SK-N-SH treated with all-trans-retinoic acid at 6 μM for 48 hours (cell line): ENCODE measurements at regions not wholly inside any gene's neighbourhood (a gene's known extent, or its start where the extent isn't known, plus 50 kb on each side); places are given as distances from the start of the nearest gene placed in this dataset.

ENCODE experiments used
- BACH2 ChIP-seq: fragments of 250-450 bp; sonication (Bioruptor Pico); IDR thresholded peaks from 2 replicates; pipeline ENCODE4 v1.9.0; 2021; ENCODE audit warnings: mild to moderate bottlenecking, borderline replicate concordance
- CREB5 ChIP-seq: fragments of 250-450 bp; sonication (Bioruptor Pico); IDR thresholded peaks from 2 replicates; pipeline ENCODE4 v1.5.1; 2020; ENCODE audit warnings: low read depth, mild to moderate bottlenecking, moderate library complexity
- OSR1 ChIP-seq: fragments of 250-450 bp; sonication (Bioruptor Pico); IDR thresholded peaks from 2 replicates; pipeline ENCODE4 v1.8.0; 2022; ENCODE audit warnings: moderate library complexity, mild to moderate bottlenecking, inconsistent platforms
- PATZ1 ChIP-seq: fragments of 250-450 bp; sonication (Bioruptor Pico); IDR thresholded peaks from 2 replicates; pipeline ENCODE4 v1.8.0; 2020; ENCODE audit warnings: mild to moderate bottlenecking, moderate library complexity, borderline replicate concordance
- POU6F1 ChIP-seq: fragments of 250-450 bp; sonication (Bioruptor Pico); IDR thresholded peaks from 2 replicates; pipeline ENCODE4 v1.8.0; 2021; ENCODE audit warnings: low read depth, mild to moderate bottlenecking, moderate library complexity, borderline replicate concordance
- PPARA ChIP-seq: fragments of 250-450 bp; sonication (Bioruptor Pico); IDR thresholded peaks from 2 replicates; pipeline ENCODE4 v1.5.0; 2020; ENCODE audit warnings: mild to moderate bottlenecking, borderline replicate concordance
- RARB ChIP-seq: fragments of 250-450 bp; sonication (Bioruptor Pico); IDR thresholded peaks from 2 replicates; pipeline ENCODE4 v1.8.0; 2021; ENCODE audit warnings: mild to moderate bottlenecking, moderate library complexity
- SNAI2 ChIP-seq: fragments of 250-450 bp; sonication (Bioruptor Pico); IDR thresholded peaks from 2 replicates; pipeline ENCODE4 v1.5.0; 2020; ENCODE audit warnings: mild to moderate bottlenecking, moderate library complexity
- TOX ChIP-seq: fragments of 250-450 bp; sonication (Bioruptor Pico); IDR thresholded peaks from 2 replicates; pipeline ENCODE4 v1.8.0; 2021; ENCODE audit warnings: mild to moderate bottlenecking, moderate library complexity, borderline replicate concordance
- ZFP3 ChIP-seq: fragments of 250-450 bp; sonication (Bioruptor Pico); IDR thresholded peaks from 2 replicates; pipeline ENCODE4 v1.5.0; 2020; ENCODE audit warnings: mild to moderate bottlenecking, moderate library complexity
- ZFP30 ChIP-seq: fragments of 450-650 bp; formaldehyde crosslinking; IDR thresholded peaks from 2 replicates; pipeline ENCODE4 v1.5.0; 2022; ENCODE audit warnings: mild to moderate bottlenecking, moderate library complexity
- ZNF565 ChIP-seq: fragments of 450-650 bp; formaldehyde crosslinking; conservative IDR thresholded peaks from 2 replicates; pipeline ENCODE4 v1.5.0; 2020; ENCODE audit warnings: low read depth, mild to moderate bottlenecking, moderate library complexity
- TF ChIP-seq, protein P1 (sequence below): fragments of 250-450 bp; sonication (Bioruptor Pico); IDR thresholded peaks from 2 replicates; pipeline ENCODE4 v1.5.1; 2021; ENCODE audit warnings: mild to moderate bottlenecking, moderate library complexity

DNA sequence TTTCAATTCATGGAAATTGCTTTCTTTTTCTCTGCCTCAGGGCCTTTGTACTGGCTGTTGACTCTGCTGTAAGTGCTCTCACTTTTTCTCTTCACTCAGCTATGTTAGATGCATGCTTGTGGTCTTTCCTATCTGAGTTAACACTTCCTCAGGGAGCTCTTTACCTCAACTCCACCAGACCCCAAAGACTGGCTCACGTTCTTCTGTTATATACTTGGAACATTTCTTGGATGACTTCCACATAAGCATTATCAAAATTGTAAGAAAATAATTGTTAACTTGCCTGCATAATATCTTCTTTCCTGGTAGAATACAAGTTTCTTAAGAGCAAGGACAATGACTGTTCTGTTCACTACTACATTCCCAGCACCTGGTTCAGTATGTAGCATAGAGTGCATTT is 455.9 kb downstream of the EBF1 start:
- no peak for TF ChIP-seq OSR1 (CRISPR knock-in tag)
- TF ChIP-seq ZFP30: no peak
- no peak for TF ChIP-seq RARB (CRISPR knock-in tag)
- TF ChIP-seq PPARA (CRISPR knock-in tag): no peak
- no peak for TF ChIP-seq POU6F1 (CRISPR knock-in tag)
- TF ChIP-seq ZFP3 (CRISPR knock-in tag): no peak
- TF ChIP-seq, protein P1, sequence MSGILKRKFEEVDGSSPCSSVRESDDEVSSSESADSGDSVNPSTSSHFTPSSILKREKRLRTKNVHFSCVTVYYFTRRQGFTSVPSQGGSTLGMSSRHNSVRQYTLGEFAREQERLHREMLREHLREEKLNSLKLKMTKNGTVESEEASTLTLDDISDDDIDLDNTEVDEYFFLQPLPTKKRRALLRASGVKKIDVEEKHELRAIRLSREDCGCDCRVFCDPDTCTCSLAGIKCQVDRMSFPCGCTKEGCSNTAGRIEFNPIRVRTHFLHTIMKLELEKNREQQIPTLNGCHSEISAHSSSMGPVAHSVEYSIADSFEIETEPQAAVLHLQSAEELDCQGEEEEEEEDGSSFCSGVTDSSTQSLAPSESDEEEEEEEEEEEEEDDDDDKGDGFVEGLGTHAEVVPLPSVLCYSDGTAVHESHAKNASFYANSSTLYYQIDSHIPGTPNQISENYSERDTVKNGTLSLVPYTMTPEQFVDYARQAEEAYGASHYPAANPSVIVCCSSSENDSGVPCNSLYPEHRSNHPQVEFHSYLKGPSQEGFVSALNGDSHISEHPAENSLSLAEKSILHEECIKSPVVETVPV (CRISPR knock-in tag): no peak
- TF ChIP-seq SNAI2: no peak
- TF ChIP-seq CREB5 (CRISPR knock-in tag): no peak
- no peak for TF ChIP-seq PATZ1 (CRISPR knock-in tag)
- no peak for TF ChIP-seq BACH2
- no peak for TF ChIP-seq TOX
- TF ChIP-seq ZNF565 (CRISPR knock-in tag): no peak
